ENCODE measurements at regions not wholly inside any gene's neighbourhood (a gene's known extent, or its start where the extent isn't known, plus 50 kb on each side); places are given as distances from the start of the nearest gene placed in this dataset.

DNA sequence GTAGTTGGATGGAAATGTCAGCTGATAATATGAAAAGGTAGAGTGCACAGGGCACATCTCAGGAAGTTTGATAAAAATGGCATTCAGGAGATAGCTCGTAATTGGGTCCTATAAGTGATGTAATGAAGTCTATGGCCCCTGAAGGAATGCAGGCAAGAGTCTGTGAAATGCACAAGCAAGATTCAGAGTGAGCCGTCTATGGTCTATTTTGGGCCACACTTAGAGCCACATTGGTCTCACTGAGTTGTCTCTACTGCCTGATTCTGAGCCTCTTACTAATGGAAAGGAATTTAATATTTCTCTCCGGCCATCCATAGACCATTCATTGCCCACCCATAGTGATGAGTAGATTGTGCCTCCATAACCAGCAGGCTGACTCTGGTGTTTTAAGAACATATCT is 111.3 kb upstream of the KCNN2 start:
- TF ChIP-seq CREB5 (CRISPR knock-in tag; IDR thresholded peaks at IDR 0.05; ENCODE audit: low read depth) (no peak), TSHZ2 (CRISPR knock-in tag; IDR thresholded peaks at IDR 0.05) (no peak), PATZ1 (CRISPR knock-in tag; IDR thresholded peaks at IDR 0.05; ENCODE audit: borderline replicate concordance) (no peak), ZNF8 (CRISPR knock-in tag; IDR thresholded peaks at IDR 0.05) (no peak), PPARA (CRISPR knock-in tag; IDR thresholded peaks at IDR 0.05; ENCODE audit: borderline replicate concordance) (no peak), BACH2 (CRISPR knock-in tag; IDR thresholded peaks at IDR 0.05; ENCODE audit: borderline replicate concordance) (no peak), ZFP3 (CRISPR knock-in tag; IDR thresholded peaks at IDR 0.05) (no peak), TOX (CRISPR knock-in tag; IDR thresholded peaks at IDR 0.05; ENCODE audit: borderline replicate concordance) (no peak), ZNF565 (CRISPR knock-in tag; conservative IDR thresholded peaks at IDR 0.05; ENCODE audit: low read depth) (no peak), ESRRG (CRISPR knock-in tag; IDR thresholded peaks at IDR 0.05) (no peak), CSDC2 (CRISPR knock-in tag; IDR thresholded peaks at IDR 0.05) (no peak), TCF4 (CRISPR knock-in tag; IDR thresholded peaks at IDR 0.05; ENCODE audit: borderline replicate concordance) (no peak)
- TF ChIP-seq, protein P1, sequence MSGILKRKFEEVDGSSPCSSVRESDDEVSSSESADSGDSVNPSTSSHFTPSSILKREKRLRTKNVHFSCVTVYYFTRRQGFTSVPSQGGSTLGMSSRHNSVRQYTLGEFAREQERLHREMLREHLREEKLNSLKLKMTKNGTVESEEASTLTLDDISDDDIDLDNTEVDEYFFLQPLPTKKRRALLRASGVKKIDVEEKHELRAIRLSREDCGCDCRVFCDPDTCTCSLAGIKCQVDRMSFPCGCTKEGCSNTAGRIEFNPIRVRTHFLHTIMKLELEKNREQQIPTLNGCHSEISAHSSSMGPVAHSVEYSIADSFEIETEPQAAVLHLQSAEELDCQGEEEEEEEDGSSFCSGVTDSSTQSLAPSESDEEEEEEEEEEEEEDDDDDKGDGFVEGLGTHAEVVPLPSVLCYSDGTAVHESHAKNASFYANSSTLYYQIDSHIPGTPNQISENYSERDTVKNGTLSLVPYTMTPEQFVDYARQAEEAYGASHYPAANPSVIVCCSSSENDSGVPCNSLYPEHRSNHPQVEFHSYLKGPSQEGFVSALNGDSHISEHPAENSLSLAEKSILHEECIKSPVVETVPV (CRISPR knock-in tag; IDR thresholded peaks at IDR 0.05): no peak

Data from SK-N-SH treated with all-trans-retinoic acid at 6 μM for 48 hours (cell line).